ENCODE measurements at regions not wholly inside any gene's neighbourhood (a gene's known extent, or its start where the extent isn't known, plus 50 kb on each side); places are given as distances from the start of the nearest gene placed in this dataset.

GRCh38 chr2:200733713-200734198 lies 78.0 kb upstream of the BZW1 start:
- WGBS, 3 donors: 72 to 76% (median 73%) methylated on average over 3 of the region's 3 CpGs
- intact Hi-C loops (cut with DNase I): no loop called here
- TF ChIP-seq POLR2A (IDR thresholded peaks at IDR 0.05): no peak
- no peak for TF ChIP-seq EP300 (IDR thresholded peaks at IDR 0.05)
- no peak for TF ChIP-seq CTCF (IDR thresholded peaks at IDR 0.05)
- no peaks in the 10 kb centered on the region for H3K36me3 ChIP-seq
- H3K4me1 ChIP-seq (ENCODE audit: insufficient read depth): no peaks in the 10 kb centered on the region
- no peaks in the 10 kb centered on the region for H3K9me3 ChIP-seq
- no peak overlapping the region for H3K4me3 ChIP-seq
- no peak for DNase-seq
- H3K27me3 ChIP-seq: no peaks in the 10 kb centered on the region
- no peak overlapping the region for H3K27ac ChIP-seq

GRCh38 chr2:200735061-200735460 lies 76.6 kb upstream of the BZW1 start:
- Histone ChIP-seq H3K27ac (no peak overlapping the region), H3K36me3 (no peaks in the 10 kb centered on the region), H3K9me3 (no peaks in the 10 kb centered on the region), H3K27me3 (no peaks in the 10 kb centered on the region), H3K4me1 (ENCODE audit: insufficient read depth) (no peaks in the 10 kb centered on the region), H3K4me3 (no peak overlapping the region)
- intact Hi-C loops (cut with DNase I): no loop called here
- 88 to 95% (median 89%) methylated on average over 3 of the region's 3 CpGs for WGBS, 3 donors
- DNase-seq: no peak
- no peak for TF ChIP-seq POLR2A (IDR thresholded peaks at IDR 0.05)
- no peak for TF ChIP-seq EP300 (IDR thresholded peaks at IDR 0.05)
- TF ChIP-seq CTCF (IDR thresholded peaks at IDR 0.05): no peak

- Histone ChIP-seq H3K36me3 (no peaks in the 10 kb centered on the region), H3K27me3 (no peaks in the 10 kb centered on the region), H3K27ac (no peak overlapping the region), H3K4me1 (ENCODE audit: insufficient read depth) (peaks cover 7% of the 10 kb centered on the region), H3K9me3 (no peaks in the 10 kb centered on the region), H3K4me3 (no peak overlapping the region)
- DNase-seq: no peak
- 9 to 21% (median 14%) methylated on average over 6 of the region's 6 CpGs for WGBS, 3 donors
- intact Hi-C loops (cut with DNase I): no loop called here
- TF ChIP-seq CTCF (IDR thresholded peaks at IDR 0.05) (no peak), POLR2A (IDR thresholded peaks at IDR 0.05) (no peak), EP300 (IDR thresholded peaks at IDR 0.05) (no peak)
These were observed 75.0 kb upstream of the BZW1 start for GRCh38 chr2:200736646-200737274.

- intact Hi-C loops (cut with DNase I): no loop called here
- DNase-seq: no peak
- Histone ChIP-seq H3K9me3 (no peaks in the 10 kb centered on the region), H3K4me1 (ENCODE audit: insufficient read depth) (peaks cover 9% of the 10 kb centered on the region), H3K27ac (no peak overlapping the region), H3K27me3 (no peaks in the 10 kb centered on the region), H3K4me3 (no peak overlapping the region), H3K36me3 (no peaks in the 10 kb centered on the region)
- 87 to 95% (median 89%) methylated on average over 4 of the region's 4 CpGs for WGBS, 3 donors
- TF ChIP-seq EP300 (IDR thresholded peaks at IDR 0.05) (no peak), POLR2A (IDR thresholded peaks at IDR 0.05) (no peak), CTCF (IDR thresholded peaks at IDR 0.05) (no peak)
These were observed 74.1 kb upstream of the BZW1 start for GRCh38 chr2:200737585-200737984.

Data from ovary (tissue), 7 donors.